Lower leg skin (tissue), 3 donors: ENCODE measurements at regions not wholly inside any gene's neighbourhood (a gene's known extent, or its start where the extent isn't known, plus 50 kb on each side); places are given as distances from the start of the nearest gene placed in this dataset.

Experiments
- POLR2A ChIP-seq, 2 donors: fragments of 450-650 bp; IDR thresholded peaks; one replicate each; pipeline ENCODE4 v1.6.1; 2016 to 2017; ENCODE audit warnings: antibody characterized with exemption in 2 of 2, mild to moderate bottlenecking in 1 of 2, moderate library complexity in 1 of 2
- TF ChIP-seq, protein P1 (sequence below), 3 donors: fragments of 450-650 bp; IDR thresholded peaks; one replicate each; pipeline ENCODE4 v1.5.1; 2016; ENCODE audit warnings: antibody characterized with exemption in 3 of 3, mild to moderate bottlenecking in 3 of 3, moderate library complexity in 2 of 3

- TF ChIP-seq, protein P1, sequence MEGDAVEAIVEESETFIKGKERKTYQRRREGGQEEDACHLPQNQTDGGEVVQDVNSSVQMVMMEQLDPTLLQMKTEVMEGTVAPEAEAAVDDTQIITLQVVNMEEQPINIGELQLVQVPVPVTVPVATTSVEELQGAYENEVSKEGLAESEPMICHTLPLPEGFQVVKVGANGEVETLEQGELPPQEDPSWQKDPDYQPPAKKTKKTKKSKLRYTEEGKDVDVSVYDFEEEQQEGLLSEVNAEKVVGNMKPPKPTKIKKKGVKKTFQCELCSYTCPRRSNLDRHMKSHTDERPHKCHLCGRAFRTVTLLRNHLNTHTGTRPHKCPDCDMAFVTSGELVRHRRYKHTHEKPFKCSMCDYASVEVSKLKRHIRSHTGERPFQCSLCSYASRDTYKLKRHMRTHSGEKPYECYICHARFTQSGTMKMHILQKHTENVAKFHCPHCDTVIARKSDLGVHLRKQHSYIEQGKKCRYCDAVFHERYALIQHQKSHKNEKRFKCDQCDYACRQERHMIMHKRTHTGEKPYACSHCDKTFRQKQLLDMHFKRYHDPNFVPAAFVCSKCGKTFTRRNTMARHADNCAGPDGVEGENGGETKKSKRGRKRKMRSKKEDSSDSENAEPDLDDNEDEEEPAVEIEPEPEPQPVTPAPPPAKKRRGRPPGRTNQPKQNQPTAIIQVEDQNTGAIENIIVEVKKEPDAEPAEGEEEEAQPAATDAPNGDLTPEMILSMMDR (IDR thresholded peaks at IDR 0.05), result no peak
- TF ChIP-seq POLR2A (IDR thresholded peaks at IDR 0.05), result no peak
Measured at GRCh38 chr5:115402092-115402491, 105.6 kb upstream of the CCDC112 start.
